ENCODE measurements at regions not wholly inside any gene's neighbourhood (a gene's known extent, or its start where the extent isn't known, plus 50 kb on each side); places are given as distances from the start of the nearest gene placed in this dataset.
A peak's percentile ranks its signal among the peaks of the same experiment; 100 is the strongest.

- peak; percentile 81 for DNase-seq (ENCODE audit: low spot score)
Observed at GRCh38 chr6:169971081-169971861, 219.8 kb downstream of the ERMARD start.

GRCh38 chr6:169970306-169970988 lies 219.0 kb downstream of the ERMARD start:
- peak; percentile 89 for DNase-seq (ENCODE audit: low spot score)

DNA sequence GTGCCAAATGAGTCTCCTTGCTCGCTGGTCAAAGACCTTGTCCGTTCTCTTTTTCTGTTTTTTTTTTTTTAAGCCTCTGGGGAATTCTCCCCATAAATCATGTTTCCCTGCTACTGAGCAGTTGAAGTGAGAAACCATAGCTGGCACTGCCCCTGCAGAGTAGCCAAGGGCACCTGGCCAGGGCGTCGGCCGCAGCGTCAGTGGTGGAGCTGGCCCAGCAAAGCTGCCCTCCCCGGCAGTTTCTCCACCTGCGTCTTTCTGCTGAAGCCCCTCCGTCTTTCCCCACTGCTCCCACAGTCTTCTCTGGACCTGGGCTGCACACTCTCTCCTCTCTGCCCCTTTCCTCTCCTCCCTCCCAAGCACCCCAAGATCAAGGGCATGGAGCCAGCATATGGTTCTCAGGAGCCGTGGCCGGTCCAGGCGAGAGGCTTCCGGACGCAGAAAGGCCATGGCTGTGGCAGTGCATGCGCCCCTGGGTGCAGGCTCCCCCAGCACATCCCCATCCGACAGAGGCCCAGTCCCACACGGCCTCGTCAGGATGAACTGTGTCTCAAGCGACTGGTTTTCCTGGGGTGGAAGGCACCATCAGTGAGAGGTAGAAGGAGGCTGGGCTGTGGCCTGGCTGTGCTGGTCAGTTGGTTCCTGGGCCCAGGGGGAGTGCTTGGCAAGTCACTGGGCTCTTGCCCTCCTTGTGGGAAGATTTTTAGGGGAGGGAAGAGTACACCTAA lies 218.1 kb downstream of the ERMARD start:
- peak; percentile 82 for DNase-seq (ENCODE audit: low spot score)

DNA sequence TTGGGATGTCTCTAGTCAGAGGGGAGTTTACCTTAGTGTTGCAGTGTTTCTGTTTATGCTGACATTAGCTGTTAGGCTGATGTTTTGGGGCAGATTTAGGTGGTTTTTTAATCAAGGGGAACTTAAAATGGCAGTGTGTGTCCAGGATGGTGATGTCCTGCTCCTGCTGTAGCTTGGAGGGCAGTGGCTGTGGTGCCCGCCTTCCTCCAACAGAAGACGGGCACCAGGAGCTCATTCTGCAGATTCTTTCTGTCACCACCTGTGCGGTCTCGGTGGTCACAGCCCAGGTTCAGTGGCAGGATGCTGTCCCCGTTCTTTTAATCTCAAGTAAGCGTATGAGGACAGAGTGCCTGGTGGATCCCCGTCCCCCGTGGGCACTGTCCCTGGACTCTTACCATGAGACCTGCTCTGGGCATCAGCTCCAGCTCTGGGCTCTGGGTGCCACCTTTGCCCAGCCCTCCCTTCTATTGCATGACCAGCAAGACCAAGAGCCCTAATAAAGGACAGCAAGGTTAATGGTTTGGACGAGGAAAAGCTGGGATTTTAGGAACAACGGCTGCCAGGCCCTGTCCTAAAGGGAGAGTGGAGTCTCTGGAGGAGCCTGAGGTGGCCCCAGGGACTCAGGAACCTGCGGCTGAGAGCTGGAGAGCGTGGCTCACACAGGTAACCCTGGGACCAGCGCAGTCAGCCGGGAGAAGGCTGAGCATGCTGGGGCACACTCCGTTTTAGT lies 217.3 kb downstream of the ERMARD start:
- DNase-seq (ENCODE audit: low spot score) = no peak

- no peak for DNase-seq (ENCODE audit: low spot score)
Observed at GRCh38 chr6:169967687-169968086, 216.3 kb downstream of the ERMARD start.

GRCh38 chr6:169966312-169967181 lies 215.1 kb downstream of the ERMARD start:
- DNase-seq (ENCODE audit: low spot score) = no peak

DNA sequence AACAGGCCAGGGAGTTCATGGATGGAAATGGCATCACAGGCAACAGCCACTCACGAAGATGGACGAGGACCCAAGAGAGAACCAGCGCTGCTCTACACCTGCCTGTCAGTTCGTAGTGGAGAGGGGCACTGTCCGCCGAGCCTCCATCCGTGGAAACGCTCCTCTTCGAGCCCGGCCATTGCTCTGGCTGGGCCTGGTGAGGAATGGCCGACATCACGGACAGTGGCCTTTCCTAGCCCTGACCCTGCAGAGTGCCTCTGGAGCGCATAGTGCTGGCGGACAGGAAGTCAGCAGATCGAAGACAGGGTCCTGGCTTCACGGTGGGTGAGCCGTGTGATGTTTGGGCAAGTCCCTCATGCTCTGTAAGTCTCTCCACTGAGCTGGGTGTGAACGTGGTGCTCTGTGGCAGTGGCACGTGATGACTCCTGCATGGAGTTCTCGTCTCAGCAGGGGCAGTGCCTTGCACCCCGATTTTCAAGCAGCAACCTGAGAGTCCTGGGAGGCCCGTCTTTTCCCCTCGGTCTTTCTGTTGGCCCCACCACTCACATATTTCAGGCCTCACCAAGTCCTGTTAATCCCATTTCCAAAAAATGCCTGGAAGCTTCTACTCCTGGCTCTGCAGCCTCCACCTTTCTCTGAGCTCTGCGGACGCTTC lies 214.4 kb downstream of the ERMARD start:
- no peak for DNase-seq (ENCODE audit: low spot score)

GRCh38 chr6:169965239-169965638 lies 213.8 kb downstream of the ERMARD start:
- no peak for DNase-seq (ENCODE audit: low spot score)

DNA sequence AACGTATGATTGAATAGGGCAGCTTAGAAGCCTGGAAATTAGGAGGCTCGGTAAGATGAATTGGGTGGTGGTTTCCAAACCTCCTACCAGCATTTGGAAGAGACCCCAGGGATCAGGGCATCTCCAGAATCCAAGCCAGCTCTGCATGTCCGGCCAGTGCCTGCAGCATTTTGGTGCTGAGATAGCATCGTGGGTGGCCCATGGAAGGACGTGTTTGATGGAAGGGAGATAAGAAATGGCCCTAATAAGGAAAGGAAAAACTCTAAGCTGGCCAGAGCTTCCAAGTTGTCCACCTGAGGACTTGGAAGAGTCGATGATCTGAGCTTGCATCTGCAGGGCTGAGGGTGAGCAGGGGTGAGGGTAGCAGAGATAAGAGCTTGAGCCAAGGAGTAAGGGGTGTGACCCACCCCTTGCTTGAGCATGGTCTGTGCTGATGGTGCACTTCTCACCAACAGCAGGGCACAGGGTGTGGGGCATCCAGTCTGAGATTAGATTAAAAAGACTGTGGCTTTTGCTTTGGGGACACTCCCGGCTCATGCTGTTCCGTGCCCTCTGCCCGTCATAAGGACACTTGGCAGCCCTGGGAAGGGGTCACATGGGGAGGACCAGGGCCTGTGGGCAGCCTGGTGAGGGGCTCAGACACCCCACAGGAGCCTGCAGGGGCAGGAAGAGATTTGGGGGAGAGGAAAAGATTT lies 213.2 kb downstream of the ERMARD start:
- DNase-seq (ENCODE audit: low spot score) = no peak

GRCh38 chr6:169963581-169964297 lies 212.3 kb downstream of the ERMARD start:
- no peak for DNase-seq (ENCODE audit: low spot score)

DNA sequence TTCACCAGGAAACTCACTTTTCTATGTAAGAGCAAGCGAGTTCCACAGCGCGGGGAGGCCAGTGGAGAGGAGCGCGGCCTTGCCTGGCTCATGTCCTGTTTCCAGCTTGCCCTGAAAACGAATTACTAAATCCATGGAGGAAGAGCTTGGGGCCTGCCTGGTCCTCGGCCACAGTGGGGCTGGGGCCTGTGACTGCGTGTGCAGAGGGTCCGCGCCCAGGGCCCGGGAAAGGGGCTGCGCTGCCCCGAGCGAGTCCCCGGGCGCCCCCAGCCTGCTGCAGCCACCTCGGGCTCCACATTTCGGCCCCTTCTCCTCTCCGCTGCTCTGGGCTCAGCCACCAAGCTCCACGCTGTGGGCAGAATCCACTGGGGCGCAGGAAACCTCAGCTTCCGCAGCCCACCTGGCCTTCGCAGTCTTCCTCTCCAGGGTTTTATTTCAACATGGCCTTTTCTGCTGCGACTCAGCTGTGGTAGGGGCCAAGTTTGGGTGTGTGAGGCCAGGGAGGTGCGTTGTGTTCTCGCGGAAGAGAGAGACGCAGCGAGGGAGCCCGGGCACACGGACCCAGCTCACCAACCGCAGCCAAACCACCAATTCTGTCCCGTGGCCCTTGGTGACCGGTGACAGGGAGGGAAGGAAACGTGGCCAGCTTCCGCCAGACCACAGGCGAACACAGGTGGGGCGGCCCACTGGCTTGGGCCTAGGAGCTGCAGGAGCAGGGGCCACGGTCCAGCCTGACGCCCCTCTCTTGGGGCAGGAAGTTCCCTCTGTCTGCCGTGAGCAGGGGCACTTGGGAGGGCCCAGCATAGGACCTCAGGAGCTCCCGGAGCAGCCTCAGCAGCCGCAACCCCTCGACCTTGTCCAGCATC lies 211.4 kb downstream of the ERMARD start:
- no peak for DNase-seq (ENCODE audit: low spot score)

DNA sequence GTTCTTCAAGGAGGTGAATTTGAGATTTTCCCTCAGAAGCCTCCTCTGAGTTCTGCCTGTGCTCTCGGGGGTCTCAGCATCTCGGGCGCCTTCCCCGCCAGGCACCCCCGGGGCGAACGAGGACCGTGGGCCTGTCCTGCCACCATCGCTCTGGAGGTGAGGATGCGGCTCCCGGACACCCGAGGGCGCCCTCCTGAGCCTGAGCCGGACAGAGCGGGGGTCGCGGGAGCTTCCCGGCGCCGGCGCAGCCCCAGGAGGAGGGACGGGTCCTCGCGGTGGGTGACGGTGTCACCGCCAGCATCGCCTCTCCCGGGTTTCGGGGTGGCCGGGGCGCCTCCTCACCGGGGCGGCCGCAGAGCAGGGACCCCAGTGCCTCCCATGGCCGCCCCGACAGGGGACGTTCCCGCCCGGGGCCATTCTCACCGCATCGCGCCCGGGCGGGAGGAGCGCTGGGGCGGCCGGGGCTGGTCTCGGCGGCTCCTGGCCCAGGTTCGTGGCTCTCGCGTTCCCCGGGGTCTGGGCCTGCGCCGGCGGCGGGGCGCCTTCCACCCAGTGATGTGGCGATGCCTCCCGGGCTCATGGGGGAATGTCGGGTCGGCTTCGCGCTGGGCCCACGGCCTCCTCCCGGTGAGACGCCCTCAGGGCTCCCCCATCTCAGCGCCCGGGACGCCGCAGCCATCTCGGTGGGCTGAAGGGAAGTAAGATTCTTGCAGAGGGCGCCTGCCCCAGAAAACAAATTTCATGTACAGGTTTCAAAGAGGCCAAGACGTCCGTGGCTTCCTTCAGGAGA lies 210.5 kb downstream of the ERMARD start:
- DNase-seq (ENCODE audit: low spot score) = peak; percentile 89

DNA sequence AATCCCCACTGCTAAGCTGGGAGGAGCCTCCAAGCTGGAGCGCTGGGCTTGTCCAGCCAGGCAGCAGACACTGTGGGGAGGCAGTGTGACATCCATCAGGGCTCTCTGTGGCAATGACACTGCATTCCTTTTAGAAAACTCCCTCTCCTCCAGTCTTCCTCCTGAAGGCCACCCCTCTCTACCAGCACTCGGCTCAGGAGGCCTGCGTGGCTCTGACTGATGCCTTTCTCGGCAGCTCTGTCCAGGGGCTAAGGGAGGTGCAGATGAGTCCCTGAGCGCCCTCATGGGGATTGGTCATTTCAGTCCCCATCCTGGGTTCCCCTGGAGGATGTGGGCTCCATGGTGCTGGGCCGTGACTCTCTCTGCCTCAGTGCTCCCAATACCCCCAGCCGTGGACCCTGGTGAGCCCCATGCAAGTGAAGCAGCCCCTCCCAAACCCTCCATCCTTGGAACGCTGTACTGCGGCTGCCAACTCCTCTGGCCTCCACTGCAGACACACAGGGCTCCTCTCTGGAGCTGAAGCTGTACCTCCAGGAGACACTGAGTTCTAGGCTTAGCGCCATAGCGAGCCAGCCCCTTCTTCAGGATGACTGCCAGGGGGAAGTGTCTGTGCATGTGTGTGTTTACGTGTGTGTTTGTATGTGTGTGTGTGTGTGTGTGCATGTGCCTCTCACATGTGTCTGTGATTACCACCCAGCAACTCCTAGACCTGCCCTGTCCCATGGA lies 209.6 kb downstream of the ERMARD start:
- DNase-seq (ENCODE audit: low spot score) = peak; percentile 76

DNA sequence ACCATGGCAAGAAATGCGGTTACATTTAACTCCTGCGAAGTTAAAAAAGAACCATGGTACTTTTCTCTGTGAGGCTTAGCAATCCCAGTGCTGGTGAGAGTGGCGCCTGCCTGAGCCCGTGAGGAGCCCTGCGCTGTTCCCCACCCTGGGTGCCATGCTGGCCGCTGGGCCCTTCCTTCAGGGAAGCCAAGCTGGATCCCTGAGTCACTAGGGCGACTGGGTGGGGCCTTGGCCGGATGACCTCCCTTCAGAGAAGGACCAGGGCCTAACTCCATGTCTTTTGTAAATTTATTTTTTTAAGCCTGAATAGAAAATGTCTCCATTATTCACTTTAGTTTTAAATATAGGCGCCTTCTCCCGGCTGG lies 209.1 kb downstream of the ERMARD start:
- peak; percentile 67 for DNase-seq (ENCODE audit: low spot score)

GRCh38 chr6:169960003-169960344 lies 208.6 kb downstream of the ERMARD start:
- DNase-seq (ENCODE audit: low spot score) = no peak
